Keratinocyte (primary cell): ENCODE measurements at regions not wholly inside any gene's neighbourhood (a gene's known extent, or its start where the extent isn't known, plus 50 kb on each side); places are given as distances from the start of the nearest gene placed in this dataset.
A peak's percentile ranks its signal among the peaks of the same experiment; 100 is the strongest.

Experiments used
- DNase-seq: peaks from one replicate; pipeline ENCODE4 v3.0.0-alpha.2; 2011; ENCODE audit warnings: low read depth, missing footprints, low spot score
- FAIRE-seq: peaks from 2 replicates; lab custom pipeline; 2011; peaks lifted over from hg19 to GRCh38; lab: Jason Lieb, UNC
- H2AFZ ChIP-seq: 2 replicates; pipeline ENCODE4 v1.6.0; 2012; ENCODE audit warnings: low read length, control low read depth, inconsistent platforms; ENCODE audit not compliant: control insufficient read depth
- H3K27ac ChIP-seq: 2 replicates; pipeline ENCODE4 v1.5.1; 2011; ENCODE audit warnings: low read length; ENCODE audit not compliant: control insufficient read depth, insufficient read depth
- H3K27me3 ChIP-seq: 3 replicates; pipeline ENCODE4 v1.6.0; 2011; ENCODE audit warnings: low read length; ENCODE audit not compliant: control insufficient read depth, insufficient read depth; ENCODE audit errors: extremely low read depth
- H3K36me3 ChIP-seq, 2 experiments: 2 replicates in 1 of 2; 3 replicates in 1 of 2; pipeline ENCODE4 v1.5.1; 2011; ENCODE audit warnings: low read length in 2 of 2, mild to moderate bottlenecking in 1 of 2; ENCODE audit not compliant: control insufficient read depth in 2 of 2, insufficient read depth in 2 of 2; ENCODE audit errors: extremely low read depth in 1 of 2
- H3K4me1 ChIP-seq: 3 replicates; pipeline ENCODE4 v1.5.1; 2011; ENCODE audit warnings: low read length; ENCODE audit not compliant: control insufficient read depth, insufficient read depth; ENCODE audit errors: extremely low read depth
- H3K4me2 ChIP-seq: 3 replicates; pipeline ENCODE4 v1.6.0; 2011; ENCODE audit warnings: low read depth, low read length; ENCODE audit not compliant: control insufficient read depth, insufficient read depth; ENCODE audit errors: extremely low read depth
- H3K4me3 ChIP-seq, 3 experiments: fragments of 200-600 bp in 1 of 3; sonication (generic) in 1 of 3; 2 replicates in 2 of 3; 3 replicates in 1 of 3; pipeline ENCODE4 v1.5.1; 2011 to 2016; ENCODE audit warnings: low read length in 3 of 3, mild to moderate bottlenecking in 3 of 3, control low read depth in 2 of 3, inconsistent platforms in 1 of 3, low read depth in 1 of 3, mixed read lengths in 1 of 3, mixed run types in 1 of 3, moderate library complexity in 1 of 3; ENCODE audit not compliant: control insufficient read depth in 2 of 3, insufficient read depth in 2 of 3; ENCODE audit errors: extremely low read depth in 1 of 3
- H3K79me2 ChIP-seq: 2 replicates; pipeline ENCODE4 v1.6.0; 2012; ENCODE audit warnings: low read length; ENCODE audit not compliant: control insufficient read depth, insufficient read depth
- H3K9ac ChIP-seq: 3 replicates; pipeline ENCODE4 v1.6.0; 2011; ENCODE audit warnings: low read length; ENCODE audit not compliant: control insufficient read depth, insufficient read depth; ENCODE audit errors: extremely low read depth
- H3K9me1 ChIP-seq: 3 replicates; pipeline ENCODE4 v1.6.0; 2011; ENCODE audit warnings: low read length; ENCODE audit not compliant: control insufficient read depth, insufficient read depth; ENCODE audit errors: extremely low read depth
- H3K9me3 ChIP-seq: 2 replicates; pipeline ENCODE4 v1.5.1; 2012; ENCODE audit warnings: low read depth, low read length; ENCODE audit not compliant: control insufficient read depth
- H4K20me1 ChIP-seq: 3 replicates; pipeline ENCODE4 v1.6.0; 2011; ENCODE audit warnings: low read length; ENCODE audit not compliant: control insufficient read depth, insufficient read depth; ENCODE audit errors: extremely low read depth
- EZH2 ChIP-seq: IDR thresholded peaks from one replicate; pipeline ENCODE4 v1.6.1; 2012; ENCODE audit warnings: inconsistent platforms, mild to moderate bottlenecking, low read length, moderate library complexity
- dilution Hi-C: fragments of 300-500 bp; cut with MboI; formaldehyde crosslinking; loops from one replicate; pipeline ENCODE4 v1.7.0; 2020; ENCODE audit warnings: low sequenced_read_pairs; ENCODE audit not compliant: extremely low pct_ligation_motif_present
- TF ChIP-seq, protein P1 (sequence below), 3 experiments: IDR thresholded peaks in 1 of 3; conservative IDR thresholded peaks in 1 of 3; optimal IDR thresholded peaks in 1 of 3; 2 replicates in 2 of 3; 3 replicates in 1 of 3; pipeline versions ENCODE3 to v1.5.1; 2011; ENCODE audit warnings: low read length in 3 of 3, mild to moderate bottlenecking in 3 of 3, moderate library complexity in 2 of 3, control low read depth in 1 of 3, inconsistent platforms in 1 of 3; ENCODE audit not compliant: insufficient read depth in 2 of 3; ENCODE audit errors: extremely low read depth in 1 of 3

DNA sequence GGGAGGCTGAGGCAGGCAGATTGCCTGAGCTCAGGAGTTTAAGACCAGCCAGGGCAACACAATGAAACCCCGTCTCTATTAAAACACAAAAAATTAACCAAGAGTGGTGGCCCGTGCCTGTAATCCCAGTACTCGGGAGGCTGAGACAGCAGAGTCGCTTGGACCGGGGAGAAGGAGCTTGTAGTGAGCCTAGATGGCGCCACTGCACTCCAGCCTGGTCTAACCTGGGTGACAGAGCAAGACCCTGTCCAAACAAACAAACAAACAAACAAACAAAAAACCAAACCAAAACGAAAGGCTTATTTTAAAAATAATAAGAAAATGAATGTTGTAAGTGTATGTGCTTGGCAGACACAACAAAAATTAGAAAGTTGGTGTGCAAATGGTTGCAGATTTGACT lies 536.3 kb upstream of the PTPRD start:
- no peaks in the 10 kb centered on the region for H3K79me2 ChIP-seq
- H3K36me3 ChIP-seq = no peaks in the 10 kb centered on the region
- no peak overlapping the region for H3K27ac ChIP-seq
- H3K9me1 ChIP-seq = no peaks in the 10 kb centered on the region
- FAIRE-seq = no peak
- H3K9ac ChIP-seq = no peak overlapping the region
- dilution Hi-C loops = no loop called here
- no peak overlapping the region for H2AFZ ChIP-seq
- H3K4me2 ChIP-seq = no peak overlapping the region
- DNase-seq = no peak
- TF ChIP-seq, protein P1, sequence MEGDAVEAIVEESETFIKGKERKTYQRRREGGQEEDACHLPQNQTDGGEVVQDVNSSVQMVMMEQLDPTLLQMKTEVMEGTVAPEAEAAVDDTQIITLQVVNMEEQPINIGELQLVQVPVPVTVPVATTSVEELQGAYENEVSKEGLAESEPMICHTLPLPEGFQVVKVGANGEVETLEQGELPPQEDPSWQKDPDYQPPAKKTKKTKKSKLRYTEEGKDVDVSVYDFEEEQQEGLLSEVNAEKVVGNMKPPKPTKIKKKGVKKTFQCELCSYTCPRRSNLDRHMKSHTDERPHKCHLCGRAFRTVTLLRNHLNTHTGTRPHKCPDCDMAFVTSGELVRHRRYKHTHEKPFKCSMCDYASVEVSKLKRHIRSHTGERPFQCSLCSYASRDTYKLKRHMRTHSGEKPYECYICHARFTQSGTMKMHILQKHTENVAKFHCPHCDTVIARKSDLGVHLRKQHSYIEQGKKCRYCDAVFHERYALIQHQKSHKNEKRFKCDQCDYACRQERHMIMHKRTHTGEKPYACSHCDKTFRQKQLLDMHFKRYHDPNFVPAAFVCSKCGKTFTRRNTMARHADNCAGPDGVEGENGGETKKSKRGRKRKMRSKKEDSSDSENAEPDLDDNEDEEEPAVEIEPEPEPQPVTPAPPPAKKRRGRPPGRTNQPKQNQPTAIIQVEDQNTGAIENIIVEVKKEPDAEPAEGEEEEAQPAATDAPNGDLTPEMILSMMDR (optimal IDR thresholded peaks at IDR 0.05 in 1 of 3, IDR thresholded peaks at IDR 0.05 in 1 of 3, conservative IDR thresholded peaks at IDR 0.05 in 1 of 3; ENCODE audit: extremely low read depth in 1 of 3, insufficient read depth in 2 of 3, low read length in 3 of 3) = peak in 1 of 3 experiments; percentile 43
- no peak for TF ChIP-seq EZH2
- no peak overlapping the region for H3K4me3 ChIP-seq
- no peaks in the 10 kb centered on the region for H3K27me3 ChIP-seq
- no peaks in the 10 kb centered on the region for H4K20me1 ChIP-seq
- H3K4me1 ChIP-seq = no peaks in the 10 kb centered on the region
- no peaks in the 10 kb centered on the region for H3K9me3 ChIP-seq

DNA sequence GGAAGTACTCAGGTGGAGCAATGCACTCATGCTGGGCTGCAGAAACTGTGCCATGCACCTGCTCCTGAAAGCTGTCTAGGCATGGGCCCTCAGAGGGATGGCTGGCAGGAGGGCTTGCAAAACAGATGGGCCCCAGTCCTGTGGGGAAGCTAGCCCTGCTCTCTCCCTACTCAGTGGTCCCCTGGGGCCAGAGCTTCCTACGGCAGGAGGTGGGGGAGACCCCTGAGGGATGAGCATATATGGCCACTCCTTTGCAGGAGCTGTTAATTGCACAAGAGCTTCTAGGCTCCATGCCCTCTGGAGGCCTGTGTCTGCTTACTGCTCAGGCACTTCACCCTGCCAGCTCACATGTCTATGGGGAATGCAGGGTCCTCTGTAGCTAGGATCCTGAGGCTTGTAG lies 545.3 kb upstream of the PTPRD start:
- FAIRE-seq = no peak
- H3K36me3 ChIP-seq = no peaks in the 10 kb centered on the region
- dilution Hi-C loops = no loop called here
- no peaks in the 10 kb centered on the region for H3K27me3 ChIP-seq
- H3K79me2 ChIP-seq = no peaks in the 10 kb centered on the region
- no peak overlapping the region for H3K4me3 ChIP-seq
- TF ChIP-seq, protein P1 (optimal IDR thresholded peaks at IDR 0.05 in 1 of 3, IDR thresholded peaks at IDR 0.05 in 1 of 3, conservative IDR thresholded peaks at IDR 0.05 in 1 of 3; ENCODE audit: extremely low read depth in 1 of 3, insufficient read depth in 2 of 3, low read length in 3 of 3) = no peak
- TF ChIP-seq EZH2 = no peak
- no peaks in the 10 kb centered on the region for H3K9me1 ChIP-seq
- no peak overlapping the region for H3K9ac ChIP-seq
- no peak overlapping the region for H3K4me2 ChIP-seq
- H2AFZ ChIP-seq = no peak overlapping the region
- H4K20me1 ChIP-seq = no peaks in the 10 kb centered on the region
- no peaks in the 10 kb centered on the region for H3K9me3 ChIP-seq
- no peak overlapping the region for H3K27ac ChIP-seq
- no peak for DNase-seq
- no peaks in the 10 kb centered on the region for H3K4me1 ChIP-seq
